Trophoblast cell (in vitro differentiated cells and primary cell): ENCODE measurements at regions not wholly inside any gene's neighbourhood (a gene's known extent, or its start where the extent isn't known, plus 50 kb on each side); places are given as distances from the start of the nearest gene placed in this dataset.

Experiments
- DNase-seq, 2 donors: peaks; one replicate each; pipeline ENCODE4 v3.0.0-alpha.2; 2016
- H2AFZ ChIP-seq: 2 replicates; pipeline ENCODE4 v1.6.1; 2013; ENCODE audit warnings: low read length, moderate library complexity, mild to moderate bottlenecking; ENCODE audit not compliant: insufficient read depth, poor library complexity
- H2AK5ac ChIP-seq: 2 replicates; pipeline ENCODE4 v1.6.1; 2013; ENCODE audit warnings: mild to moderate bottlenecking, low read length
- H2BK120ac ChIP-seq: 2 replicates; pipeline ENCODE4 v1.6.1; 2013; ENCODE audit warnings: low read length, mild to moderate bottlenecking, moderate library complexity; ENCODE audit not compliant: insufficient read depth, poor library complexity
- H2BK12ac ChIP-seq: 2 replicates; pipeline ENCODE4 v1.6.1; 2013; ENCODE audit warnings: mild to moderate bottlenecking, low read length, moderate library complexity
- H2BK5ac ChIP-seq: 2 replicates; pipeline ENCODE4 v1.6.1; 2013; ENCODE audit warnings: low read length, low read depth, moderate library complexity, mild to moderate bottlenecking; ENCODE audit not compliant: poor library complexity
- H3K14ac ChIP-seq: 2 replicates; pipeline ENCODE4 v1.6.1; 2013; ENCODE audit warnings: mild to moderate bottlenecking, low read length
- H3K18ac ChIP-seq: 2 replicates; pipeline ENCODE4 v1.6.1; 2013; ENCODE audit warnings: mild to moderate bottlenecking, low read length
- H3K23ac ChIP-seq: 2 replicates; pipeline ENCODE4 v1.6.1; 2013; ENCODE audit warnings: low read length
- H3K27ac ChIP-seq: 2 replicates; pipeline ENCODE4 v1.5.1; 2013; ENCODE audit warnings: low read depth, mild to moderate bottlenecking, inconsistent platforms, low read length, moderate library complexity
- H3K27me3 ChIP-seq: 2 replicates; pipeline ENCODE4 v1.6.1; 2013; ENCODE audit warnings: inconsistent platforms, mild to moderate bottlenecking, low read length, moderate library complexity; ENCODE audit not compliant: insufficient read depth
- H3K36me3 ChIP-seq, 2 experiments: 1 replicate in 1 of 2; 2 replicates in 1 of 2; pipeline ENCODE4 v1.6.1; 2013; ENCODE audit warnings: low read length in 2 of 2, mild to moderate bottlenecking in 2 of 2, moderate library complexity in 1 of 2; ENCODE audit not compliant: insufficient read depth in 2 of 2, control insufficient read depth in 1 of 2
- H3K4ac ChIP-seq: 2 replicates; pipeline ENCODE4 v1.6.1; 2013; ENCODE audit warnings: low read depth, mild to moderate bottlenecking, low read length, moderate library complexity
- H3K4me1 ChIP-seq, 2 experiments: 1 replicate in 1 of 2; 2 replicates in 1 of 2; pipeline ENCODE4 v1.6.1; 2013; ENCODE audit warnings: low read length in 2 of 2, mild to moderate bottlenecking in 2 of 2, moderate library complexity in 1 of 2; ENCODE audit not compliant: insufficient read depth in 2 of 2, control insufficient read depth in 1 of 2
- H3K4me2 ChIP-seq: 2 replicates; pipeline ENCODE4 v1.6.1; 2013; ENCODE audit warnings: inconsistent platforms, mild to moderate bottlenecking, low read length, moderate library complexity
- H3K4me3 ChIP-seq: 2 replicates; pipeline ENCODE4 v1.5.1; 2013; ENCODE audit warnings: mild to moderate bottlenecking, low read depth, low read length, inconsistent platforms
- H3K79me1 ChIP-seq: one replicate; pipeline ENCODE4 v1.6.1; 2013; ENCODE audit warnings: low read length
- H3K79me2 ChIP-seq: 2 replicates; pipeline ENCODE4 v1.6.1; 2013; ENCODE audit warnings: low read length, mild to moderate bottlenecking; ENCODE audit not compliant: control insufficient read depth, insufficient read depth, poor library complexity
- H3K9ac ChIP-seq: 2 replicates; pipeline ENCODE4 v1.6.1; 2013; ENCODE audit warnings: mild to moderate bottlenecking, low read length
- H3K9me3 ChIP-seq: 2 replicates; pipeline ENCODE4 v1.6.1; 2013; ENCODE audit warnings: low read depth, mild to moderate bottlenecking, control low read depth, inconsistent platforms, low read length; ENCODE audit not compliant: insufficient read depth
- H4K12ac ChIP-seq: 2 replicates; pipeline ENCODE4 v1.6.1; 2013; ENCODE audit warnings: low read depth, mild to moderate bottlenecking, low read length, moderate library complexity
- H4K8ac ChIP-seq: 2 replicates; pipeline ENCODE4 v1.6.1; 2013; ENCODE audit warnings: low read depth, mild to moderate bottlenecking, low read length, moderate library complexity
- H4K91ac ChIP-seq: one replicate; pipeline ENCODE4 v1.6.1; 2013; ENCODE audit warnings: low read depth, mild to moderate bottlenecking, low read length, moderate library complexity
- WGBS: extraction: QIAGEN DNeasy Blood & Tissue Kit; methylation state at CpG from one replicate; pipeline ENCODE4 v1.1.7; 2013; ENCODE audit warnings: missing lambda C conversion rate; ENCODE audit not compliant: insufficient read length, insufficient coverage; ENCODE audit errors: extremely low coverage; 5-methylcytosine and 5-hydroxymethylcytosine counted together

- Histone ChIP-seq H3K18ac (no peak overlapping the region), H3K79me2 (peaks cover 2% of the 10 kb centered on the region), H3K36me3 (no peaks in the 10 kb centered on the region), H4K8ac (no peak overlapping the region), H3K9me3 (peaks cover 6% of the 10 kb centered on the region), H3K27me3 (no peaks in the 10 kb centered on the region), H3K4me1 (no peaks in the 10 kb centered on the region), H3K14ac (no peak overlapping the region), H4K91ac (no peak overlapping the region), H4K12ac (no peak overlapping the region), H3K23ac (no peak overlapping the region), H2BK12ac (no peak overlapping the region), H3K4me3 (no peak overlapping the region), H2BK120ac (no peak overlapping the region), H2AK5ac (no peak overlapping the region), H3K4me2 (no peak overlapping the region), H2AFZ (no peak overlapping the region), H3K27ac (no peak overlapping the region), H3K9ac (no peak overlapping the region), H2BK5ac (no peak overlapping the region), H3K79me1 (no peaks in the 10 kb centered on the region), H3K4ac (no peak overlapping the region)
- no CpG with 5 or more reads among the region's 6 CpGs for WGBS
- DNase-seq = peak; percentile 25 to 72
These were observed 123.8 kb upstream of the FGF3 start for GRCh38 chr11:69943066-69943465.

- H3K23ac ChIP-seq = no peak overlapping the region
- no peaks in the 10 kb centered on the region for H3K36me3 ChIP-seq
- H2AFZ ChIP-seq = no peak overlapping the region
- peaks cover 3% of the 10 kb centered on the region for H3K9me3 ChIP-seq
- H3K79me2 ChIP-seq = peaks cover 2% of the 10 kb centered on the region
- H4K12ac ChIP-seq = no peak overlapping the region
- no peak overlapping the region for H3K27ac ChIP-seq
- no peaks in the 10 kb centered on the region for H3K27me3 ChIP-seq
- no peak overlapping the region for H3K4ac ChIP-seq
- no peak overlapping the region for H2BK120ac ChIP-seq
- H4K91ac ChIP-seq = no peak overlapping the region
- DNase-seq = no peak
- no peak overlapping the region for H2BK5ac ChIP-seq
- no peak overlapping the region for H2BK12ac ChIP-seq
- WGBS = no CpG with 5 or more reads among the region's 11 CpGs
- H4K8ac ChIP-seq = no peak overlapping the region
- H2AK5ac ChIP-seq = no peak overlapping the region
- H3K4me1 ChIP-seq = peaks cover 0 to 3% of the 10 kb centered on the region in 2 experiments
- no peak overlapping the region for H3K9ac ChIP-seq
- H3K4me2 ChIP-seq = no peak overlapping the region
- H3K79me1 ChIP-seq = no peaks in the 10 kb centered on the region
- no peak overlapping the region for H3K18ac ChIP-seq
- no peak overlapping the region for H3K4me3 ChIP-seq
- H3K14ac ChIP-seq = no peak overlapping the region
These were observed 124.3 kb upstream of the FGF3 start for GRCh38 chr11:69943506-69943905.

- H2BK120ac ChIP-seq = no peak overlapping the region
- H3K14ac ChIP-seq = no peak overlapping the region
- H2BK5ac ChIP-seq = no peak overlapping the region
- peaks cover 3% of the 10 kb centered on the region for H3K9me3 ChIP-seq
- no peak overlapping the region for H4K91ac ChIP-seq
- H2AFZ ChIP-seq = no peak overlapping the region
- no peak overlapping the region for H3K4me3 ChIP-seq
- H3K4me1 ChIP-seq = peaks cover 0 to 3% of the 10 kb centered on the region in 2 experiments
- no peak overlapping the region for H3K27ac ChIP-seq
- no peak for DNase-seq
- H4K12ac ChIP-seq = no peak overlapping the region
- no peaks in the 10 kb centered on the region for H3K36me3 ChIP-seq
- no peak overlapping the region for H3K4ac ChIP-seq
- H2BK12ac ChIP-seq = no peak overlapping the region
- no peak overlapping the region for H3K9ac ChIP-seq
- H3K79me2 ChIP-seq = peaks cover 2% of the 10 kb centered on the region
- H3K4me2 ChIP-seq = no peak overlapping the region
- WGBS = no CpG with 5 or more reads among the region's 10 CpGs
- no peak overlapping the region for H4K8ac ChIP-seq
- no peaks in the 10 kb centered on the region for H3K27me3 ChIP-seq
- H3K23ac ChIP-seq = no peak overlapping the region
- H3K18ac ChIP-seq = no peak overlapping the region
- no peaks in the 10 kb centered on the region for H3K79me1 ChIP-seq
- H2AK5ac ChIP-seq = no peak overlapping the region
These were observed 125.1 kb upstream of the FGF3 start for GRCh38 chr11:69944146-69944795.

GRCh38 chr11:69945157-69945556, 125.9 kb upstream of the FGF3 start:
- H3K4me1 ChIP-seq = peaks cover 0 to 3% of the 10 kb centered on the region in 2 experiments
- H2AK5ac ChIP-seq = no peak overlapping the region
- H2BK12ac ChIP-seq = no peak overlapping the region
- H3K23ac ChIP-seq = no peak overlapping the region
- no peaks in the 10 kb centered on the region for H3K27me3 ChIP-seq
- H2BK120ac ChIP-seq = no peak overlapping the region
- H4K8ac ChIP-seq = no peak overlapping the region
- H3K14ac ChIP-seq = no peak overlapping the region
- no peak overlapping the region for H4K91ac ChIP-seq
- no peak overlapping the region for H3K4ac ChIP-seq
- H3K79me1 ChIP-seq = no peaks in the 10 kb centered on the region
- no peak overlapping the region for H2BK5ac ChIP-seq
- peaks cover 5% of the 10 kb centered on the region for H3K9me3 ChIP-seq
- no peak overlapping the region for H3K9ac ChIP-seq
- no peak overlapping the region for H3K27ac ChIP-seq
- no peak overlapping the region for H3K4me3 ChIP-seq
- no peak overlapping the region for H3K18ac ChIP-seq
- no peak for DNase-seq
- WGBS = no CpG with 5 or more reads among the region's 1 CpG
- peaks cover 2% of the 10 kb centered on the region for H3K79me2 ChIP-seq
- no peak overlapping the region for H3K4me2 ChIP-seq
- no peak overlapping the region for H4K12ac ChIP-seq
- no peak overlapping the region for H2AFZ ChIP-seq
- H3K36me3 ChIP-seq = no peaks in the 10 kb centered on the region
